SKM-1 (cell line): ENCODE measurements at regions not wholly inside any gene's neighbourhood (a gene's known extent, or its start where the extent isn't known, plus 50 kb on each side); places are given as distances from the start of the nearest gene placed in this dataset.

Source experiments
- DNase-seq: peaks from one replicate; lab custom pipeline; 2025; ENCODE audit not compliant: unreplicated experiment; lab: John Stamatoyannopoulos, UW

DNA sequence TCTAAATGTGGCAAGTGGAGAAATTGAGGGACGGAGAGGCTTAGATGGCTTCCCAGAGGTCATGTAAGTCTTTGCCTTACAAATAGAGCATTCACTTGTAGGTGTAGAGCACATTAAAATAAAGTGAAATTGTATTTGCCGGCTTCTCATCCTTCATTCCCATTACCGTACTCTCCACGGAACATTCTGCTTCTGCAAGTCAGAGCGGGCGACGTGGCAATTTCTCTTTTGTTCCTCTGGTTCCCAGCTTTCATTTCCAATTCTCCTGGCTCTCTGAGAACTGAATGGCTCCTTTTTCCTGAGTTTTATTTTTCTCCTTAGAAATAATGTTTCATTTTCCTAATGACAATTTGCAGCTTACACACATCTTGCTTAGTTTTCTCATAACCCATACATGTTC is 51.3 kb upstream of the PFKP start:
- no peak for DNase-seq

DNA sequence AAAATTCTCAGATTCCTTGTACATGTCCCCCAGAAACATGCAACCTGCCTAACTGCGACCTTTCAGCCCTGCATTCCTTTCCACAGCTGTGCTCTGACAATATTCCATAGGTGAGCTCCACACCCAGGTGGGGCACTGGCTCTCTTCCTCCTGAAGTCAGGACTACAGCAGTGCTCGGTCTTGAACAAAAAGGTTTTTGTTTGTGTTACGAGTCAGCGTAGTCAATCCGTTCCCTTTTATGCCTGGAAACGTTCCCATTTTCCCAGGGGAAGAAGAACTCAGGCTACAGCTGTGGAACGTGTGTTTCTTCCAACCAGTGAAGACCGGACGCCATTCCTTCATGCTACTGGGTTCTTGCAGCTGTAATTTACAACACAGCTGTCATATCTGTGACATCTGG is 52.4 kb upstream of the PFKP start:
- no peak for DNase-seq

DNA sequence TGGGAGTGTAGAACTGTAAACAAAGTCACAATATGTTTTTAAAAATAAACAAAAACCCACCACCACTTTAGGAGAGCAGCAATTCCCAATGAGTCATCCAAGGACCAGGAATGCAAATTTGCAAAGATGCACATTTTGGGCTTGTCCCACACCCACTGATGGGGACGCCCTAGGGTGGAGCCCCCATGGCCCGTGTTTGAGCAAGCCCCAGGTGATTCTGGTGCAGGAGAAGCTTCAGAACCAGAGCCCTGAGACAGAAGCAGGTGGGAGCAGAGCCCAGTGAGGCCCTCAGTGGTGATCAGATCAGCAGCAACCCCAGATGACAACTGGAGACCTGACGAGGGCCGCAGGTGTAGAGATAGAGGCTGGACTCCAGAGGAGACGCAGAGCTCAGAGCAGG is 55.1 kb upstream of the PFKP start:
- DNase-seq, result no peak

DNA sequence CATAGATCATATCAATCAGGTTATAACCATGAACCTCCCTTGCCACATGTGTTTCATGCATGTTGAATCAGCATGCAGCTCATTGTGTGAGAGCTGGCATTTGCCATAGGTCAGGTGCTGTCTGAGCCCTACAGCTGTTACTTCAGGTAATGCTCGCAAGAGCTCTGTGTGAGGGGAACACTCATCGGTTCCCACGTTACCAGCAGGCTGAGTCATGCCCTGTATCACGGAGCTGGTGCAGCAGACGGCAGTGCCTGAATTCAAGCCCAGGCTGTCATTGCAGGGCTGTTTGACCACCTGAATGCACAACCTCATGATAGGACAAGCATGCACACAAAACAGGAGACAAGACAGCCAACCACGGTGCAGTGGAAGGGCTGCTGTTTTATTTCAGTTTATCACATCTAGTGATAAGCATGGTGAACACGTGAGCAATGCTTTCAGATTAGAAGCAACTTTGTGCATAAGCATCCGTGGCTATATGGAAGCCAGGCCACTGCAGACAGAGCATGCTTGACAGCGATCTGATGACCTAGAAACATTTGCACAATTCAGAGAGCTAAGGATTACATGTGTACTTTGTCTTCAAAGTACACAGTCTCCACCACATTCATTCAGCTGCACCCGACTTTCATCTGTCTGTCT is 56.4 kb upstream of the PFKP start:
- DNase-seq, result no peak

DNA sequence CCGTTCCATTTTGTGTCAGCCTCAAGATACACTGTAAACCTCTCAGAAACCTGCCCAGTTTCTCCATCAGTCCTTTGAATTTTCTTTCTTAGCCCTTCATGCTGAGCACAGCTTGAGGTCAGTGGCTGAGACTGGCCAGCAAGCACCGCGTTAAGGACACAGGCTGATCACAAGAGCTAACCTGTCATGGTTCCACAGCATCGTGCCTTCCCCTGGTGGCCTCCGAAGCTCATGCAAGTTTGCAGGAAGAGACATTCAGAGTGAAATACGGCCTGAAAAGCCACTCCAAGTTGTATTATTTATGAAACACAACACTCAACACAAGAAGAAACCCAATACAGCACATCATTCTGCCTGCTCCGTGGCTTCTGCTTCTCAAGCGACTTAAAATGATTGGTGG is 57.0 kb upstream of the PFKP start:
- DNase-seq, result no peak

DNA sequence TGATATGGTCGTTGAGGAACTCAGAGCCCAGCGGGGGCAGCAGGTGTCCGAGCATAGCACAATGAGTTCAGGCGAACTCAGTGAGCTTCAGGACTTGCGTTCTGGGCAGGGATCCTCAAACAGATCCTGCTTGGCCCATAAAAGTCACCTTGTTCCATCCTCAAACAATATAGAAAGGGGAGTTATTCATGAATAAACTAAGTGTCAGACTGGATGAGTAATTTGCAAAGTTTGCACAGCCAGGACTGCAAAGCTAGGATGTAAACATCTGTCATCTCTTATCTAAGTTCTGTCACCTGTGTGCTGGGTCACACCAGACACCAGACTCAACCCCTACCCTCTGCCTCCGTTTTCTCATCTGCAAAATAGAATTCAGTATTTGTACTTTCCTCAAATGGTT is 58.0 kb upstream of the PFKP start:
- DNase-seq, result no peak

DNA sequence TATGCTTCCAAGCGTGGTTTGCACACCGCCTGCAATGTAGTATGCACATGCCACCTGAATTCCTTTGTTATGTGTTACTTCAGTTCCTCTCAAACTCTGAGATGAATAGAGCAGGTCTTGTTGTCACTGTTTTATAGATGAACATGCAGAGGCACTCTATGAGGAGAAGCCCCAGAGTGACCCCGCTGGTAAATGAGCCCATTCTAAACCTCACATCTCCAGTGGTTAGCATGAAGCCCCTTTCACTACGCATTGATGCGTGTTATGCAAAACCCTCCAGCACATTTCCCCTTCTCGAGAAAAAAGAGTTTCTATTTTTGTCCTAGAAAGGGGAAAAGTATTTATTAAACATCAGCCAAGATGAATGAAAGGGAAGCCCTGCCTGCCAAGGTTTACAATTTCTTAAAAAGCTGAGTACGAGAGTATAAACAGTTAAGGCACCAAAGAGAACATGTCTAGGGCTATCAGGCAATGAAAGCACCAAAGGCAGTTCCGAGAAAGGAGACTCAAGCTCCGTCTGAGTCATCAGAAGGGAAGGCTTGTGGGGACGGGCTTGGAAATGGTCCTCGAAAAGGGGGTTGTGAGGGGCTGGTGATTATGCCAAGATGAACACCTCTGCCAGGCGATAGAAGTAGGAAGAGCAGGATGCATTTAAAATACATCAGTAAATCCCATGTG is 58.7 kb upstream of the PFKP start:
- no peak for DNase-seq

DNA sequence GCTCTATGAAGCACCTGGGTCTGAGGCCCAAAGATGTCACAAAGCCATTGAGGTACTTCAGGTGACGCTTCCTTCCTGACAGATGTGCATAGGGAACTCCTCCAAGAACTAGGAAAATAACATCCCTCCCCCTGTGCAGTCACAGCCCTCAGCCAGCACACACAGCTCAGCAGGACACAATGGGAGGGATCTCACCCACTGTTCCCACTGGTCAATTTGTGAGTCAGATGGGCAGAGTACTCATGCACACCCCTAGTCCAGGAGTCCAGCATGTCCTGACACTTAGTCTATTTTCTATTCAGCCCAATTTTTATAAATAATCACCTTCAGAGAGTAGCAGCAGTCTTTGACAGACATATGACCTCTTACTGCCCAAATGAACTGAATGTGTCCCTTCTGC is 60.7 kb upstream of the PFKP start:
- no peak for DNase-seq

DNA sequence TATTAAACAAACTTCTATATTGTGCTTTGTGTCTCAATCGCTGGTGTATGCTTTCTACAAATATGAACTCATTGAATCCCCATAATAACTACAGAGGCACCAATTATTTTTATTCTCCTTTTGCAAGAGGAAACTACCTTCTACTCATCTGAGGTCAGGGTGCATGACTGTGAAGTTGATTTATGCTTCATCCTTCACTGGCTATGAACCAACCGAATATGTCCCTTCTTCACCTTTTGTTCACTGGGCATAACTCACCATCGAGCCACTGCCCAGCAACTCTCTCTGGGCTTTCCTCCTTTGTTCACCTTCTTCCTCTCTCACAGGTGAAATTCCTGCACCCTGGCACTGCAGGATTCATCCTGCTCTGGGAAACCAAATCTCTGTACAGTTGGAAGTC is 61.3 kb upstream of the PFKP start:
- DNase-seq, result no peak

DNA sequence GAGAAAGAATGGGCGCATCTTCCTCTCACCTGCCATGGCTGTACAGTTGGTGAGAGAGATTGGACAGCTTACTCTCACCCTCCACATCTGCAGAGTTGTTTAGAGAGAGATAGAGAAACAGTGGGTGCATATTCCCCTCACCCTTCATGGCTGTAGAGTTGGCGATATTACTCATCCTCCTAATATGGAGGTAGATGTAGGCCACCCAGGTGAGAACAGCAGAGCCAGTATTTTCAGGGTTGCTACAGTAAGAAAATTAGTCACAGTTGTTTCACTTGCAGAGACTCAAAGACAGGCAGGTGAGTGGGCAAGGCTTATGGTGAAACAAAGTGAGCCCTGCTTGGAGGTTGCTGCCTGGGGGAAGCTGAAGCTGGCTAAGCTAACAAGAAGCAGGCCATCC is 65.0 kb upstream of the PFKP start:
- no peak for DNase-seq

DNA sequence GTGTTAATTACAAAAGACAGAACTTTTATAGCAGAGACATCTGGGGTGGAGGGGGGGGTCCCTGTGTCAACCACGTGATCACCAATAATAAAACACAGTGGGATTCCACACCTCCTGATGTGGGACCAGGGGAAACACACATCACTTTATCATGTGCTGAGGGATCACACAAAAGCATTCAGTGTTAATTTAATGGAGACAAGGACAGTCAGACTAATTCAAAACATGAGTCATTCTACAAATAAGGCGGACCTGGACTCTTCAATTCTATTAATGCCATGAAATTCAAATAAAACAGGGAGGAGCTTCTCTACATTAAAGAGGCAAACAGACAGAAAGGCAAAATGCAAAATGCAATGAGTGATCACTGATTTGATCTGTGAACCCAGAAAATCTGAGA is 67.3 kb upstream of the PFKP start:
- DNase-seq, result no peak

DNA sequence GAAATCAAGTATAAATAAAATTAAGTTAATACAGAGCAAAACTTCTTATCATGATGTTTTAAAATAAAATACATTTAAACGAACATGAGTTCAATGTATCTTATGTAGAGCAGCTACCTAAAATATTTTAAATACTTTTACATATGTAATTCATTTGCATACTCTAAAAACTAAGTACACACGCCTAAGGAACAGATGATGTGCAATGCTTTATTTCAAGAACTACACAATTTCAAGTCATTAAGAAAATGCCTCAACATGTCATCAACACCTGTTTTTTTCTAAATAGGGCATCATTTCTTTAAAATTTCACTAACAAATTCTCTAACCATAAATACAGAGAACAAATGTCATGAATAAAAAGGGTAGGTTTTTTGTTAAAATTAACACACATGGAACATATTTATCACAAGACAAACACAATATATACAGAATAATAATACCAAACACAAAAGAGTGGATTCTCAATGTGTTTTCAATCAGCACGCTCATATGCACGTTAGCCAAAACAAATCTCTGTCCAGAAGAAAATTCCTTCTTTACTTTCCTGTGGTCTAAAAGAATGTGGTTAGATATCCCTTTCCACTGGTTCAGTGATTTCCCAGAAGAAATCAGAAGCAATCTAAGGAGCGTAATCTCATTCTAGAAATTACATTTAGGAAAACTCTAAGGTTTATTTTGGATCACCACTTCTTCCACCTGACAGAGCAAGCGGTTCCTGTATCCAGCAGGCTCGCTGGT is 73.0 kb upstream of the PFKP start:
- DNase-seq, result no peak

DNA sequence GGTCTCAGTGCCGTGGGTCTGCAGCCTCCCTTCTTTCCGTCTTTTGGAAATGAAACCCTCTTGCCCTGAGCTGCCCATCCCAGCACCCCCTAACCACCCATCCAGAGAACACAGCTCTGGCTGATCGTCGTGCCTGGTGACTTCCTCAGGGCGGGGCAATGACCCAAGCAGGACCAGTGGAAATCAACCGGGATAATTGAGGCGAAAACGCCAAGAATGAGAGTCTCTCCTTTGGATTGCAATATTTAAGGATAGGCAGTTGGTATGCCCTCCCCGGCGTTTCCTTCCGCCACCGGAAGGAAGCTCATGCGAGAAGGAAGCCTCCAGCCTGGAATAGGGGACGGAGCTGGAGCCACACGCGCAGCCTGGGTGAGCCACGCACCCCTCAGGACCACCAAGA is 73.7 kb upstream of the PFKP start:
- DNase-seq, result no peak

DNA sequence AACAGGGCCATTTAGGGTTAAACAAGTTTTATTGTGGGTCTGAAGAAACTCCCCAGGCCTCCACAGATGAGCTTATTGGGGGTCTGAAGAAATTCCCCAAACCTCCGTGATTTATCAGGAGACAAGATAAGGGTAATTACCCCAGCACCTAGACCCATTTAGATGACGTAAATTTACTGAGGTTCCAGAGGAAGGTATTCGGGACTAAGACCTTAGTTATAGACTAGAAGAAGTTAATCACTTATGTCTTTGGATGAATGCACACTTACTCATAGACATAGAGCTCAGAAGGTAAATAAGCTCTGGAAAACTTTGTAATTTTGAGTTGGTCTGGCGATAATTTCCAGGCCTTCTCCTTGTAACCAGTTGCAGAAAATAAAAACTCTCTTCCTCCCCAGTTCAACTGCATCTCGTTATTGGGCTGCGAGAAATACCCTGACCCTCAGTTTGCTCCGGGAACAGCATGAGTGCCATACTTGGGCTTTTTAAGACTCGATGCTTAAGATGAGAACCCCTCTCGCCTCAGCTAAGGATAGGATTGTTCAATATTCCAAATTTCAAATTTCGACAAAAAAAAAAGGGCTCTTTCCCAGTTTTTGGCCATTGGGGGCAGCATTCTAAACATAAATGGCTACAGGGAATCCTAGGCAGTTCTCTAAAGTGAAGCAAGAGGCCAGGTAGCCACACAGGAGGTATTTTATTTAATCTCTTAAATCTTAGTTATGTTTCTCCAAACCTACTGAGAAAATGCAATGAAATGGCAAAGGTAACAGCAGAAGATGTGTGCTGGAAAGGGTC is 74.7 kb upstream of the PFKP start:
- no peak for DNase-seq

DNA sequence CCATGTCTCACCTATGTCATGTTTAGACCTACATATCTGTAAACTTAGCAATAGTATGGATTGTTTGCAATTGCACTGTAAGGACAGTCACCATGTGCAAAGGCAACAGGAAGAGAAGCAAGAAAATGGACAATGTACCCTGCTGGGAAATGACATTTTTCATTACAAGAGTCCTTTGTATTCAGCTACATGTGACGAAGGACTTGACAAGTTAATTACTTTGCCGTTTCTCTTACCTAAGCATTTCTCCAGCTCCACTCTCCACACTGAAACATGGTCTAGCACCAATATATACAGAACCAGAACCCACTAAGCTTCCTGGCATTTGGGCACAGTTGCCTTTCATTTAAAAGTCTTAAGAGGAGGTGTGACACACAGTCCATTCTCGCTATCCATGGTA is 76.6 kb upstream of the PFKP start:
- no peak for DNase-seq

DNA sequence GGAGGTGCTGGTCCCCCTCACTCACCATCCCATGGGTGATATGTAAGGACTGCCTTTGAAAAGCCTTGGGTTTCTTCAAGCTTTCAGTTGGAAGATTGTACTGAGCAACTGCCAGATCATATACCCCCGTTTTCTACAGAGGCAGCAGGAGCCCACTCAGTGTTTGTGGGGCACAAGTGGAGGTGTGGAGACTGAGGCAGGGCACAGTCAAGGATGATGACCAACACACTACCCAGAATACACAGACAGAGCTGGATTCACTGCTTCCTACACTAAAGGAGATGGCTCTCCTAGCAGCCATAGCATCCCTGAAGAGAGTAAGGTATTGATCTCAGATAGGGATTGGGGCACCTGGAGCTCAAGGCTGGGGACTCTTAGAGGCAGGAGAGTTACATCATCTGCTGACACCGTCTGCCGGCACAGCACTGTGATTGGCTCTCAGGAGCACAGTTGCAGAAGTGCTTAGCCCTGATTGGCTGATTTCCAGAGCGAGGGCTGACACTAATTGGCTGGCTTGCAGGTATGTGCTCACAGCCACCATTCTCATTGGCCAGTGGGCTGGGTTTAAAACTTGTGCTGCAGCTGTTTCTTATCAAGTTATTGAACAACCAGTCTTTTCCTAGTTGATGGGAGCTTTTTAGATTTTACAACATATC is 77.9 kb upstream of the PFKP start:
- no peak for DNase-seq

DNA sequence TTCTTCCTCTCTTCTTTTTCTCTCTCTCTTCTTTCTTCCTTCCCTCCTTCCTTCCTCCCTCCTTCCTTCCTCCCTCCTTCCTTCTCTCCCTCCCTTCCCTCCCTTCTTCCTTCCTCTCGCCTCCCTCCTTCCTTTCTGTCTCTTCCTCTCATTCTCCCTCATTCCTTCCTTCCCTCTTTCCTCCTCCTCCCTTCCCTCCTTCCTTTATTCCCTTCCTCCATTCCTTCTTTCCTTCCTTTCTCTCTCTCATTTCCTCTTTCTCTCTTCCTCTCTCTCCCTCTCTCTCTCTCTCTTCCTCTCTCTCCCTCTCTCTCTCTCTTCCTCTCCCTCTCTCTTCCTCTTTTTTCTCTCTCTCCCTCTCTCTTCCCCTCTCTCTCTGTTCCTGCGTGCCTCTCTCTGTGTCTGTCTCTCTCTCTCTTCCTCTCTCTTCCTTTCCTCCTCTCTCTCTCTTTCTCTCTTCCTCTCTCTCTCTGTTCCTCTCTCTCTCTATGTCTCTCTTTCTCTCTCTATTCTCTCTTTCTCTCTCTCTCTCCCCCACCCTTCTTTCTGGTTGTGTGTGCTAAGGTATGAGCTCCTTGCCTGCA is 80.1 kb upstream of the PFKP start:
- no peak for DNase-seq

DNA sequence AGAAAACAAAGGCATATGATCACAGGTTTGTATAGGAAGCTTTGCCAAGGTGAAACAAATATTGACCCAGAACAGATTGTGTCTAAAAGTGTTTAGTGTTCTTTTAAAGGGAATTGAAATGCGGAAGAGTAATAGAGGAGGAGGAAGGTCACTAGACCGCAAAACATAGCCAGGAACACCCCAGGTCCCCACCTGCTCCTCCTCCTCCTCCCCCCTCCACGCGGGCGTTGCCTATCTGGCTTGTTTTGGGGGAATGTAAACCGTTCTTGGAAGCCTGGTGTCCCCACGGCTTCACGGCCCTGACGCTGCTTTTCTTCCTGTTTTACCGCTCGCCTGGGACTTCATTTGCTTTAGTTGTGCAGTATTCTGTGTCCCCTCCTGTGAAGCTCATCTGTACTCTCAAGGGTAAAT is 81.0 kb upstream of the PFKP start:
- DNase-seq, result no peak

DNA sequence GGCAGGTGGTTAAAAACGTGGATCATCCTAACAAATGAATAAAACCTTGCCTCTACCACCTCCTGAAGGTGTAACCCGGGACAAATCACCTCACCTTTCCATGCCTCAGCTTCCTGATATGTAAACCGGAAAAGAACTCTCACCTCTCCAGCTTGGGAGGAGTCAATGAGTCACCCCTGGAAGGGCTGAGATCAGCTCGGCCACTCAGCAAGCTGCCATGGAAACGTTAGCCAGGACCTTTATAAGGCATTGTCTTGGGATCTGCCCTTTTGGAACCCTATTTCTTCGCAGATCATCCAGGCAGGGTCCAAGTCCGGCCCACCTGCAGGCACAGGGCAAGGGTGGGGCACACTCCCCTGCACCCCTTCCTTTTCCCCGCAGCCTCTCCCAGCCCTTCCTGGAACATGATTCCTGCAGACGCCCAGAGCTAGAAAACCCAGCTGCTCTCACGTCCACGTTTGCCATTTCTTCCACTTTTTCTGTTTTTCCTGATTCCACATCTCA is 81.6 kb upstream of the PFKP start:
- DNase-seq, result no peak

DNA sequence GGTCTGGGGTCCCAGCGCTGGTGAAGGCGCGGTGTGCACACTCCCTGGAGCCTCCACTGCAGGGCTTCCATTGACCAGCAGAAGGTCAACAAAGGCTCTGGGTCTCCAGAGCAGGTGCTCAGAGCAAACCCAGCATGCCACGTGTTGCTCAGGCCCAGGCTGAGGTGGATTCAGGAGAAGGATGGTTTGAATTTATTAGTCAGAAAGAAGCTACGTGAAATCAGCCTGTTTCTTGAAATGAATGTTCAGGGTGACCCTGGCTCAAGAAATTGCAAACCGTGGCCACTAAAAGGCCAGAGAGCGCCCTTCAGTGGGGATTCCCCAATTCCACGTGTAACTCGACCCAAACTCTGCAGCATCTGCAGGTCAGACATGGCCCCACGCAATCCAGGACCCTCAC is 82.7 kb upstream of the PFKP start:
- no peak for DNase-seq

DNA sequence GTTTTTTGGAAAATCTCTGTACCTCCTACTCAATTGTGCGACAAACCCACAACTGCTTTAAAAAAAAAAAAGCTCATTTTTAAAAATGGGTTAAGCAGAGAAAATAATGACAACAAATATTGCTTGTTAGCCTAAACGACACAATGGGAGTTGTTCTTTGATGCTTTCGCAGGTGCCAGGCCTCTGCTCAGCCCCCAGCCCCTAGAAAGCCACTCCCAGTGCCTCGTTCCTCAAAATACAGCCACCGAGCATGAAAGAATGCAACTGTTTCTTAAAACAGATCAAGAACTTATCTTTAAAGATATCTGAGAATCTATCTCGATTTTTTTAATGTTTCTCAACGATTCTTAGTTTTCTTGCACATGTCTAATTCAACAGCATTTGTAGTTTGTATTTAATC is 85.2 kb upstream of the PFKP start:
- DNase-seq, result no peak
